ENCODE measurements at regions not wholly inside any gene's neighbourhood (a gene's known extent, or its start where the extent isn't known, plus 50 kb on each side); places are given as distances from the start of the nearest gene placed in this dataset.

DNA sequence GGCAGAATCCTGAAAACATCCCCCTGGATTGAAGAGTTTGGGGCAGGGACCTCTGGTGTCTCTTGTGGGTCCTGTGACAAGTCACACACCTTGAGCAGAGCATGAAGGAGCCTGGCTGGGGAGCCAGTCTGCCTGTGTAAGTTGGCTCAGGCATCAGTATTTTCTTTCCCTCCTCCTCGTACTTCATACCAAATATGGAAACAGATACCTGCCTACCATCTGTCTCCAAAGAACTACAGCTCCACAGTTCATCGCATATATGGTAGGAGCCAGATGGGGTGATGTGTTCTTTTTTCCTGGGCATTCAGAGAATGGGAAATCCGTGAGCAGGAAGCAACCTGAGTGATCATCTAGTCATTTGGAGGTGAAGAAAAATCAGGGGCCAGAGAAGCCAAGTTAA is 177.3 kb upstream of the RAD23B start:
- H3K27me3 ChIP-seq, result no peaks in the 10 kb centered on the region
- H3K4me3 ChIP-seq, result no peak overlapping the region
- H3K27ac ChIP-seq, result no peak overlapping the region
- H3K4me1 ChIP-seq, result no peaks in the 10 kb centered on the region
- H3K36me3 ChIP-seq, result no peaks in the 10 kb centered on the region
- TF ChIP-seq CTCF (IDR thresholded peaks at IDR 0.05), result no peak
- H3K9me3 ChIP-seq, result no peaks in the 10 kb centered on the region
- no peak for DNase-seq

DNA sequence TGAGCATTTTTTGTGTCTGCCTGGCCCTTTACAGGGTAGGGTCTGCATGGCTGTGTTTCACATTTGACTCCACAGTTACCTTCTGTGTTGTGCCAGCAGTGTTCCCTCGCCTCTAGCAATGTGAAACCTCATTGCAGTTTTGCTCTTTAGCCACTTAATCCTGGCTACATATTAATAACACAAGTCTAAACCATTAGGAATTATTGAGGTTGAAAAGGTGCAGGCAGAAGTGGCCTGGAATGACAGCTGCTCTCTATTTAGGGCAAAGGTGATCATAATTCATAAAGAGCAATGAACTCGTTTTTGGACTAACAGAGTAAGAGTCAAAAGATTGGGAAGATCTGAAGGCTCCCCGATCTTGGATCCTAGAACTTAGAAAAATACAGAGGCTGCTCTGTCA is 176.7 kb upstream of the RAD23B start:
- H3K4me1 ChIP-seq, result no peaks in the 10 kb centered on the region
- H3K9me3 ChIP-seq, result no peaks in the 10 kb centered on the region
- no peak overlapping the region for H3K4me3 ChIP-seq
- no peak for TF ChIP-seq POLR2A (IDR thresholded peaks at IDR 0.05)
- TF ChIP-seq CTCF (IDR thresholded peaks at IDR 0.05), result no peak
- no peak overlapping the region for H3K27ac ChIP-seq
- no peak for DNase-seq
- no peaks in the 10 kb centered on the region for H3K36me3 ChIP-seq
- no peaks in the 10 kb centered on the region for H3K27me3 ChIP-seq

DNA sequence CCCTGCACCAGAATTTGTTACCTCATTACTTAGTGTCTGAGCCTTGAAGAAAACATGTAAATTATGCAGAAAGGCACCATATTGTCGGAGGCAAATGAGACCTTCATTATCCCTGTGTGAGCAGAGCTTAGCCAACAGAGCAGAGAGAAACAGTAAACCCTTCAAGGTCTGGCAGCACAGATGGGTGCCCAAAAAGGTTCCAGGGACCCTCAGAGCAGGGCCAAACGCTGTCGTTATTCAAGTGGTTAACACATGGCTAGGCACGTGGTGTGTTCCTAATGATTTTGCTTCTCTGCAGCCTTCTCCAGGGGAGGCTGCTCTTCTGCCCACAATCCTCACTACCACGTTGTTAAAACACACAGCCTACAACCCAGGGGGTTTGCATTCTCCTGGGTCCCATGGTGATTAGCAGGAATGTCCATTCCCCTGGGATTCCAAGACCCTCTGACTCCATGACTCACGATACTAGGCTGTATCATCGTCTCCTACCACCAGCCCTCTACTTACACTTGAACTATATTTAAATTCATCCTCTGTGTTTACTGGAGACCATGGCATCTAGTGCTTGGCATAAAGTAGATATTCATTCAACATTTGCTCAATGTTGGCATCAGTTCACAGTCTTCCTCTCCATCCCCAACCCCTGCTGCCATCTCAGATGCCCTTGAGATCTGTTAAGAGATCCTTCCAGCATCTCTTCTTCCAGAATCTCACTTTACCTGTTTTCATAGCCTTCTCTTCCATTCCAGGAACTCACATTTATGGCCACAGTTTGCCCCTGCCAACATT is 174.5 kb upstream of the RAD23B start:
- Histone ChIP-seq H3K27me3 (no peaks in the 10 kb centered on the region), H3K36me3 (no peaks in the 10 kb centered on the region), H3K4me1 (no peaks in the 10 kb centered on the region), H3K9me3 (no peaks in the 10 kb centered on the region), H3K4me3 (no peak overlapping the region), H3K27ac (no peak overlapping the region)
- TF ChIP-seq POLR2A (IDR thresholded peaks at IDR 0.05), result no peak
- no peak for TF ChIP-seq CTCF (IDR thresholded peaks at IDR 0.05)
- no peak for DNase-seq

- TF ChIP-seq CTCF (IDR thresholded peaks at IDR 0.05) (no peak), POLR2A (IDR thresholded peaks at IDR 0.05) (no peak)
- Histone ChIP-seq H3K4me3 (no peak overlapping the region), H3K27me3 (no peaks in the 10 kb centered on the region), H3K27ac (no peak overlapping the region), H3K4me1 (no peaks in the 10 kb centered on the region), H3K9me3 (no peaks in the 10 kb centered on the region), H3K36me3 (no peaks in the 10 kb centered on the region)
- DNase-seq, result no peak
Measured at GRCh38 chr9:107109324-107109723, 173.8 kb upstream of the RAD23B start.

GRCh38 chr9:107110153-107110552 is 172.9 kb upstream of the RAD23B start:
- Histone ChIP-seq H3K27ac (no peak overlapping the region), H3K4me1 (no peaks in the 10 kb centered on the region), H3K27me3 (no peaks in the 10 kb centered on the region), H3K4me3 (no peak overlapping the region), H3K9me3 (no peaks in the 10 kb centered on the region), H3K36me3 (no peaks in the 10 kb centered on the region)
- no peak for TF ChIP-seq POLR2A (IDR thresholded peaks at IDR 0.05)
- no peak for TF ChIP-seq CTCF (IDR thresholded peaks at IDR 0.05)
- DNase-seq, result no peak
